Neural crest cell (in vitro differentiated cells): ENCODE measurements at regions not wholly inside any gene's neighbourhood (a gene's known extent, or its start where the extent isn't known, plus 50 kb on each side); places are given as distances from the start of the nearest gene placed in this dataset.

Experiments used
- DNase-seq: peaks from one replicate; pipeline ENCODE4 v3.0.0; 2021; ENCODE audit warnings: low read depth, mixed read lengths, low spot score
- H3K27ac Mint-ChIP-seq: one replicate; pipeline ENCODE4 v1.8.0; 2021; ENCODE audit warnings: mild to moderate bottlenecking, mixed read lengths; ENCODE audit not compliant: unreplicated experiment
- H3K27me3 Mint-ChIP-seq: 2 replicates; pipeline ENCODE4 v1.8.0; 2021; ENCODE audit warnings: low read depth, mild to moderate bottlenecking, mixed read lengths
- H3K36me3 Mint-ChIP-seq: 2 replicates; pipeline ENCODE4 v1.8.0; 2021; ENCODE audit warnings: low read depth, mild to moderate bottlenecking, mixed read lengths
- H3K4me1 Mint-ChIP-seq: 2 replicates; pipeline ENCODE4 v1.8.0; 2021; ENCODE audit warnings: mixed read lengths
- H3K4me3 Mint-ChIP-seq: one replicate; pipeline ENCODE4 v1.8.0; 2021; ENCODE audit warnings: mild to moderate bottlenecking, mixed read lengths
- H3K9me3 Mint-ChIP-seq: 2 replicates; pipeline ENCODE4 v1.8.0; 2021; ENCODE audit warnings: mixed read lengths
- TF ChIP-seq, protein P1 (sequence below): fragments of 200-600 bp; sonication (generic); conservative IDR thresholded peaks from 2 replicates; pipeline ENCODE4 v1.5.0; 2021; ENCODE audit warnings: antibody characterized with exemption, mild to moderate bottlenecking

DNA sequence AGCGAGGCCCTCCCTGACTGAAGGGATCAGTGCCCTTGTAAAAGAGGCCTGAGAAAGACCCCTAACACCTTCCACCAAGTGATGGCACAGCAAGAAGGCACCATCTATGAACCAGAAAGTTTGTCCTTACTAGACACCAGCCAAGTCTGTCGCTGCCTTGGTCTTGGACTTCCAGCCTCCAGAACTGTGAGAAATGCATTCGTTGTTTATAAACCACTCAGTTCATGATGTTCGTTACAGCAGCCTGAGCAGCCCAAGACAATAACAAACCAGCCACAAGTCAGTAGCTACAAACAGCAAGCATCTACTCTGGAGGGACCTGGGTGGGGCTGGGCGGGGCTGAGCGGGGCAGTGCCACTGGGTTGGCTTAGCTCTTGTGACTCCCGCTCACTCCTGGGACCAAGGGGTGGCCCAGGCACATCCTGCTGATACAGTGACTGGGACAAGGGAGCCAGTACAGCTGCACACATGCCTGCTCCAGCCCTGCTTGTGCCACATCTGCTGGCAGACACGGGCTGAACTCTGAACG is 234.9 kb downstream of the IRF8 start:
- Mint-ChIP-seq H3K36me3 (no peaks in the 10 kb centered on the region), H3K9me3 (no peaks in the 10 kb centered on the region), H3K4me3 (no peak overlapping the region), H3K27ac (no peak overlapping the region), H3K27me3 (peaks cover 3% of the 10 kb centered on the region), H3K4me1 (no peaks in the 10 kb centered on the region)
- DNase-seq, result no peak
- TF ChIP-seq, protein P1, sequence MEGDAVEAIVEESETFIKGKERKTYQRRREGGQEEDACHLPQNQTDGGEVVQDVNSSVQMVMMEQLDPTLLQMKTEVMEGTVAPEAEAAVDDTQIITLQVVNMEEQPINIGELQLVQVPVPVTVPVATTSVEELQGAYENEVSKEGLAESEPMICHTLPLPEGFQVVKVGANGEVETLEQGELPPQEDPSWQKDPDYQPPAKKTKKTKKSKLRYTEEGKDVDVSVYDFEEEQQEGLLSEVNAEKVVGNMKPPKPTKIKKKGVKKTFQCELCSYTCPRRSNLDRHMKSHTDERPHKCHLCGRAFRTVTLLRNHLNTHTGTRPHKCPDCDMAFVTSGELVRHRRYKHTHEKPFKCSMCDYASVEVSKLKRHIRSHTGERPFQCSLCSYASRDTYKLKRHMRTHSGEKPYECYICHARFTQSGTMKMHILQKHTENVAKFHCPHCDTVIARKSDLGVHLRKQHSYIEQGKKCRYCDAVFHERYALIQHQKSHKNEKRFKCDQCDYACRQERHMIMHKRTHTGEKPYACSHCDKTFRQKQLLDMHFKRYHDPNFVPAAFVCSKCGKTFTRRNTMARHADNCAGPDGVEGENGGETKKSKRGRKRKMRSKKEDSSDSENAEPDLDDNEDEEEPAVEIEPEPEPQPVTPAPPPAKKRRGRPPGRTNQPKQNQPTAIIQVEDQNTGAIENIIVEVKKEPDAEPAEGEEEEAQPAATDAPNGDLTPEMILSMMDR, result no peak

DNA sequence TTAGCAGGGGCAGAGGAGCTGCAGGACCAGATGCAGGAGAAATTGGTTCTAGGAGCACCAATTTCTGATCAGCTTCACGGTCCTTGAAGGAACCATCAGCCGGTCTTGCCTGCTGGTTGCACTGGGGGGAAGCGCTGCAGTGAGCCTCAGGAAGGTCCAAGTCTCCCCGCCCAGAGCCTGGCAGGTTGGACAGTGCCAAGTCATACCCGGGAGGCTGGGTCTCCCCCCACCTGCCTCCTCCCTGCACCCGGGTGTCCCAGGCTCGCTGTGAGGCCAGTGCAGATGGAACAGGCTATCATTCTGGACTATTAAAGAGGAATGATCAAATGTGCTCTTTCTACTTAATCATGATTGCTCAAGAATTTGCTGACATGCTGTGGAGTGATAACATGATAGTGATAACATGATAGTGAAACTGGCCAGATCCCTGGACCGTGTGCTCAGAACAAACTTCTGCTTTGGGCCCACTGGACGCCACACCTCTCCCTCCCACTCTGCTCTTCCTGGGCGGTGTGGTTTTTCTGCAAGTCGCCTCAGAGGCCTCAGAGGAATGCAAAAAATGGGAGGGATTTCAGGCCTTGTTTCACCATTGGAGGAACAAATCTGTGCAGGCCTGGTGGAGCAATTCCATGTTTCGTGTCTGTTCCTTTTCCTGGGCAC is 236.0 kb downstream of the IRF8 start:
- no peak for DNase-seq
- Mint-ChIP-seq H3K4me1 (peaks cover 4% of the 10 kb centered on the region), H3K9me3 (no peaks in the 10 kb centered on the region), H3K27me3 (peaks cover 3% of the 10 kb centered on the region), H3K4me3 (no peak overlapping the region), H3K36me3 (no peaks in the 10 kb centered on the region), H3K27ac (no peak overlapping the region)
- TF ChIP-seq, protein P1, result no peak

DNA sequence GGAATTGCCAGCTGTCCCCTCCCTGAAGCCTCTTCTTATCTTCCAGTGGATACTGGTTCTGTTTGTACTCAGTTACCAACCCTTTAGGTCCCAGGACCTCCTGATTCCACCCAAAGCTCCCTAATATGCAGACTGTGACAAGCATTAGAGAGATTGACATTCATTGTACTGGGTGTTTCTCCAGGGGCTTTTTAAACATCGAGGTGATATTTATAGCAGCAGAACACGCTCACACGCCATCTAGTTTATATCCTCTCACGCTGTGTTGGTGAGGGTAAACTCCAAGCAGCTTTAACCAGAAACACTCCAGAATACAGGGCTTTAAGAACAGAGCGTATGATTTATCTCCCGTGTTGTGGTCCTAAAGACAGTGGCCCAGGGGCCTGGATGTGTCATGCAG is 238.4 kb downstream of the IRF8 start:
- no peak for DNase-seq
- H3K4me1 Mint-ChIP-seq, result peaks cover 4% of the 10 kb centered on the region
- H3K27ac Mint-ChIP-seq, result no peak overlapping the region
- H3K27me3 Mint-ChIP-seq, result peaks cover 3% of the 10 kb centered on the region
- H3K36me3 Mint-ChIP-seq, result no peaks in the 10 kb centered on the region
- no peak overlapping the region for H3K4me3 Mint-ChIP-seq
- TF ChIP-seq, protein P1, result no peak
- H3K9me3 Mint-ChIP-seq, result no peaks in the 10 kb centered on the region

GRCh38 chr16:86138121-86139085 is 239.4 kb downstream of the IRF8 start:
- DNase-seq, result no peak
- peaks cover 3% of the 10 kb centered on the region for H3K27me3 Mint-ChIP-seq
- no peaks in the 10 kb centered on the region for H3K9me3 Mint-ChIP-seq
- H3K4me1 Mint-ChIP-seq, result peaks cover 9% of the 10 kb centered on the region
- no peak overlapping the region for H3K4me3 Mint-ChIP-seq
- TF ChIP-seq, protein P1, result no peak
- H3K27ac Mint-ChIP-seq, result no peak overlapping the region
- no peaks in the 10 kb centered on the region for H3K36me3 Mint-ChIP-seq

DNA sequence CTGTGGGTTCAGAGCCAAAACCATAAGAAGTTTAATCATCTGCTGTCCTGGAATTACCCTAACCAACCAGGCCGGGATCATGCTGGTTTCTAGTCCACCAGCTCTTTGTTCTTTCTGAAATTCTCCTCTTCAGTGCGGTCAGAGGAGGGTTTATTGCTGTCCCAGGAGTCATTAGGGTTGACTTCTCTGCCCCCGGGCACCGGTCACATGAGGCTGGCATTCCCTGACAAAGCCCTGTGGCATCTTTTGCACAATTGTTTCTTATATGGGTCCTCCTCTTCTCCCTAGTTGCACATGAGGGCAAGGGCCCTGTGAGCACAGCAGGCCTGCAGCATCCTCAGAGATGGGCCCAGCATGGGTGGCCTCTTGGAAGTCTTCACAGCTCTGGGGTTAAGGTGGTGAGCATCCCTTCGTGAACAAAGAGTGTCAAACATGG is 243.9 kb downstream of the IRF8 start:
- Mint-ChIP-seq H3K4me3 (no peak overlapping the region), H3K36me3 (no peaks in the 10 kb centered on the region), H3K27me3 (peaks cover 21% of the 10 kb centered on the region), H3K9me3 (no peaks in the 10 kb centered on the region), H3K27ac (no peak overlapping the region), H3K4me1 (peaks cover 9% of the 10 kb centered on the region)
- TF ChIP-seq, protein P1, result no peak
- DNase-seq, result no peak
